HK-2 (cell line): ENCODE measurements at regions not wholly inside any gene's neighbourhood (a gene's known extent, or its start where the extent isn't known, plus 50 kb on each side); places are given as distances from the start of the nearest gene placed in this dataset.

Source experiments
- DNase-seq: peaks from one replicate; pipeline ENCODE4 v3.0.0-alpha.2; 2018; ENCODE audit not compliant: unreplicated experiment

DNA sequence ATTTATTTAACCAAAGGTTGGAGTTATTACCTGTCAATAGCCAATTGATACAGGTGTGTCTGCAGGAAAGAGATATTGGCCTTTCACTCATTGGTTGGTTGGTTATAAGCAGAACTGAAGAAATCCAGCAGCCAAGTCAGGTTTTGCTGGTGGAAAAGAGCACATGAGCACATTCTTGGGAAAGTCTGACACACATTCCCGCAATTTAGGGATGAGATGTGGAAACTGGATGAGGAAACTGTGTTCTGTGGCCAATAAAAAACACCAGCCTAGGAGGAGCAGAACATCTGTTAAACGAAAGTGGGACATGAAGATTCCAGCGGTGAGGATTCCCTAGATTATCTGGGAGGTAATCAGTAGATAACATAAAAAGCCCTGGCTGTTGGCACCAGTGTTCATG, 567.4 kb upstream of the CPEB2 start:
- no peak for DNase-seq

DNA sequence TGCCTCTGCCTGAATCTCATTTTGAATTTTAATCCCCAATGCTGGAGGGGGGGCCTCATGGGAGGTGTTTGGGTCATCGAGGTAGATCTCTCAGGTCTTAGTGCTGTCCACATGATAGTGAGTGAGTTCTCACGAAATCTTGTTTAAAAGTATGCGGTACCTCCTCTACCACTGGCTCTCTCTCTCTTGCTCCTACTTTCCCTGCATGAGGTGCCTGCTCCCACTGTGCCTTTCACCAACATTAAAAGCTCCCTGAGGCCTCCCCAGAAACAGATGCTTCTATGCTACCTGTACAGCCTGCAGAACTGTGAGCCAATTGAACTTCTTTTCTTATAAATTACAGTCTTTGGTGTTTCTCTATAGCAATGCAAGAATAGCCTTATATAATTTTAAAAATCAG, 560.7 kb upstream of the CPEB2 start:
- DNase-seq: no peak

DNA sequence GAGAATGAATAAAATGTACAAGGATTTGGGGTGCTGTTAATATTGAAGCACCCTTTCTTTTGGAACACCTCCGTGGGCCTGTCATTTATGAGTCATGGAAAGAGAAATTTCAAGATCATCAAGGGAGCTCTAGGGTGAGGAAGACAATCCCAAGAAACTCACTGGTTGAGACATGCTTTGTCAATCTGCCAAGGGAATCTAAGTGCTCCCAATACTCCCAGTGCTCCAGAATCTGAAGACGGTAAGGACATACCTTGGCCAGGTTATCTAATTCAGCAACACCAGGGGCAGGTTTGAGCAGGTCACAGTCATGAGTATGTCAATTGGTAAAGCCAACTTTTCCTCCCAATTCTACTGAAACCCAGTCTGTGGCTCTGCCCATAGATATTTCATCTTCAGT, 556.4 kb upstream of the CPEB2 start:
- no peak for DNase-seq

DNA sequence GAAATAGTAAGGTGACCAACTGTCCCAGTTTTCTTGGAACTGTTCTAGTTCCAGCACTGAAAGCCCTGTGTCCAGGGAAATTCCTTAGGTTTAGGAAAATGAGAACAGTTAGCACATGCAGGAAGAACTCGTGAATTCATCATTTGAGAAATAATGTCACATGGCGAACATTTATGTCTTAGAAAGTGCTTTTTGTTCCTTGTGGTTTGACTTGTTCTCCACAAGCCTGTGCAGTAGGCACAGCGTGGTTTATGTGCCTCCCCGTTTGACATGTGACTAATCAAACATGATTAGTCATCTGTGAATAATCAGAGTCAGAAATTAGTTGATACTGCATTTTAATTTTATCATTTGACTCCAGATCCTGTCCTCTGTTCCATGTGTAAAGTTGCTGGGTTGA, 556.0 kb upstream of the CPEB2 start:
- DNase-seq: no peak

DNA sequence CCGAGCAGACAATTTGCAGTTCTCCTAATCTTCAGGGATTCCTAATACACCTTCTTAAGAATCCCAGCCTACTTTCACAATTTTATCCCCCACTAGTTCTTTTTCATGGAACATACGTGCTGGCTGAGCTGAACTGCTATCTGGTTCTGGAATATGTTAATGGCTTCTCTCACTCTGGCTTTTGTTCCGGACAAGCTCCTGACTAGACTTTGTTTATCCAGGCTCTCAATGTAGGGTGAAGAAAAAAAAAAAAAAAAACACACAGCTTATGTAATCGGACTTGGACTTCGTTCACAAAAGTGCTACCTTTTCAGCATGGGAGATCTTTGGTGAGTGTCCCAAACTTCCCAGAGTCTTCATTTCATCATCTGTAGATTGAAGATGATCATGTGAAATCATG, 555.4 kb upstream of the CPEB2 start:
- no peak for DNase-seq

DNA sequence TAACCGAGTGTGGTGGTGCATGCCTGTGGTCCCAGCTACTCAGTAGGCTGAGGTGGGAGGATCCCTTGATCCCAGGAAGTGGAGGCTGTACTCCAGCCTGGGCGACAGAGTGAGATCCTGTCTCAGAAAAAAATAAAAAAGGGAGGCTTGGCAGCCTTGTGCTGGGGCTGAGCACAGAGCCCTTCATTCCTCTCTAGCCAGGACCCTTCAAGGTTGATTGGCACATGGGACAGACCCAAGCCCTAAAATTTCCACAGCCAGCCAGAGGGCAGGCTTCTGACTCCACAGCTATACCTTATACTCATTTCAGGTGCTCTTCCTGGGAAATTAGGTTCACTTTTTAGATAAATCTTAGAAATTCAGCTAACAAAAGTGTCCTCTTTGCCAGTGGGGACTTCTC, 553.0 kb upstream of the CPEB2 start:
- no peak for DNase-seq

DNA sequence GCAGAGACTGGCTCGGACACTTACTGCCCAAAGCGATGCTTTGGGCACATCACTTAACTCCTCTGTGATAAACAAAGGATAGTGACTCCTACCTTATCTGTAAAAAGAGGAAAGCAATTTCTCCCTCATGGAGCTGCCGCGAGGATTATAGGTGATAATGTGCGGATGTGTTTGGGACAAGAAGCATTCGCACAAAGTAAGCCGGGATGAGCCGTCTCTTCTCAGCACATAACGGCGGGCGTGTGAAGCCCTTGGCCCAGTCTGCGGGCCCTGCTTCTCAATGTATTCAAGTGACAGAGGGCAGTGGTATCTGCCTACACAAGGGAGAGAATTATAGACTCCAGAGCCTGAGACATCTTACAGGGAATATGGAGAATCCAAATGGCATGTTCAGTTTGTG, 550.3 kb upstream of the CPEB2 start:
- no peak for DNase-seq

DNA sequence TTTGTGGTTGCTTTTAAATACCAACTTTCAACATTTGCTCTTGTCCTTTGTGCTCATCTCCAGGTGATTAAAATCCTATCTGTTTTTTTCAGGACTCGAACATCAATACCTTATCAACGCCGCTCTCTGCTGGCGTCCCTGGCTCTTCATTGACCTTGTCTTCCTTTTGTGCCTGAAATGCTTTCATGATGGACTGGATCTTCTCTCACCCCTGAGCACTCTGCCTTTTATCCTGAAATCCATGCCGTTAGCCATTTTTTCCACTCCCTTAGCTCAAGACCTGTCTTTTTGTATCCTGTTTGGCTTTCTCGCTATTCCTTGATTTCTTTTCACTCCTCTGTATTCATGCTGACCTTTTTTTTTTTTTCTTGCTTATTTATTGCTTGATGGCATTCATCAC, 549.5 kb upstream of the CPEB2 start:
- no peak for DNase-seq

DNA sequence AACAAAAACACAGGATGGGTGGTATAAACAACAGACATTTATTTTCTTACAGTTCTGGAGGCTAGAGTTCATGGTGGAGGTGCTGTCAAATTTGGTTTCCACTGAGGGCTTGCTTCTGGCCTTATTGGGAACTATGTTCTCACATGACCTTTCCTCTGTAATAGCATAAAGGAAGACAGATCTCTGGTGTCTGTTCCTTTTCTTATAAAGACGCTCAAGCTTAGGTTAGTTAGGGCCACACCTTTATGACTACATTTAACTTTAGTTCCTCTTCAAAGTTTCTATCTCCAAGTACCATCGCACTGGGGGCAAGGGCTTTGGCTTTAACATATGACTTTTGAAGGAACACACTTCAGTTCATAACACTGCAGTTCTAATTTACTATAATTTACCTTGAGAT, 543.8 kb upstream of the CPEB2 start:
- DNase-seq: no peak

DNA sequence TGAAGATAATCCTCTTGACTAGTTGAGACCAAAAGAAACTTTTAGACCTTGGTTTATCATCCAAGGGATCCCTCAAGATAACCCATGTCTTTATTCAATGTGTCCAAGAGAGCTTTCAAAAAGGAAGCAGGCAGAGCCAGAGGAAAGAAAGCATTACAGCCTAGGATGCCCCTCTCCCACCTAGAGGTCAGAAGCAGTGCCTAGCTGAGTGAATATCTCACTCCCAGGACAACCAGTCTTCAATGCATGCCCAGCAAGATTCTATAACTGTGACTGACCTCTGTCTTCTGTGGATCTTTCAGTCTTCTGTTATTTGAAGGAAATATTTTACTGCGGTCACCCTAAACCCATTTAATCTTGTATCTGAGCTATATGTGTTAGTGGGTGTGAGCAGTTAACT, 537.2 kb upstream of the CPEB2 start:
- DNase-seq: no peak

DNA sequence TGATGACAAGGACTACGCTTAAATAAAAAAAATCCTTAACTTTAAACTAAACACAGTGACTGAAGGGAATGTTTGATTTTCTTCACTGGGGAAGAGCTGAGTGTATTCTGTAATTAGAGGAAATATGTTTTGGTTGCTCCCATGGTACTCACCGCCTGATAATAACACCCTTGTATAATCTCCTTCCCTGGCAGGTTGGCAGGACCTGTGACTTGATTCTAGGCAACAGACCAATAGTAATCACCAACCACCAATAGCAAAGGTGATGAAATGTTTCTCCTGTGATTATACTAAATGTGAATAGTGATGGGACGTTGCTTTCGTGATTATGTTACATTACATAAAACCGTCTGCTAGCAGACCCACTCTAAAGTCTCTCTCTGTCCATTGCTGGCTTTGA, 536.8 kb upstream of the CPEB2 start:
- no peak for DNase-seq

DNA sequence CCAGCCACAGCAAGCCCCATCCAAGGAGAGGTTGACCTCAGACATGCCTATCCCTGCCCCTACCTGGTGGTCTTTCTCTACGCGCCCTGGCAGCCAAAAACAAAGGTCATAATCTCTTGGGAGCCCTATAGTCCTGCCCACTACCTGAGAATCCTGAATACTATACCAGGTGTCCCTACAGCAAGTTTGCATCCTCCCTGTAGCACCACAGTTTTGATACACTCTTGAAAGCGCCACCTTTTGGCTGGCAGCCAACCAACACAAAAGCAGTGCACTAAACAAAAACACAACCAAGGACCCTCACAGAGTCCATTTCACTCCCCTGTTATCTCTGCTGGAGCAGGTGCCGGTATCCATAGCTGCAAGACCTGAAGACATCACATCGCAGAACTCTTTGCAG, 523.8 kb upstream of the CPEB2 start:
- no peak for DNase-seq

DNA sequence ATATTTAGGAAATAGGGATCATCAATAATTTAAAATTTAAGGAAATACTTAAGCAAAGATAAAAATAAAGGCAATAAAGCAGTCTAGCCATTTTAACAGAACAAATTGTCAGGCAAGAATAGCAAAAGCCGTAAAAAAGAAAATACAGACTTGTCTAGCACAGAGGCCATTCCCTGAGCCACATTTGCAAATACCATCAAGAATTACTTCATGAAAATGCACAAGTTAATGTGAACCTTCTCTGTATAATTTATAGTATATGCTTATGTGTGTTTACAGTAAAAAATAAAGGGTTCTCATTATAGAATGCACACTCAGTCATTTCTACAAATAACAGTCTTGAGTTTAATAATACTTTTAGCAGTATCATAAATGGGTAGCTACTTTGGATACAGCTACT, 505.9 kb upstream of the CPEB2 start:
- no peak for DNase-seq

DNA sequence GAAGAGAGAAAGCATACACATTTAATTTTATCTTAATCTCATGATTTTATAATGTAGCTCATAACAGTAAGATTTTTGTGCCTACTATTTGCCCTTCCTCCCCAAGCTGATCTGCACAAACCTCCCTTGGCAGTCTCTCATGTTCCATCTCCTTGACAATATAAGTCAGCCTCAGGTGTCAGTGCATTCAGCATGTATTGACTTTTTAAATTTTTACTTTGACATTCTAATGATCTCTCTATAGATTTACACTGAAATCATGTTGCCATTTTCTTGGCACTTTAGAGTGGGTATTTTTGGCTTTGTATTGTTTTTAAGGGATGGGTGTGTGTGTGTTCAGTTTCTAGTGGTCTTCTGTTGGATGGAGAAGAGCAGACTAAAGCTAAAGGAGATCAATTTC, 505.3 kb upstream of the CPEB2 start:
- no peak for DNase-seq

DNA sequence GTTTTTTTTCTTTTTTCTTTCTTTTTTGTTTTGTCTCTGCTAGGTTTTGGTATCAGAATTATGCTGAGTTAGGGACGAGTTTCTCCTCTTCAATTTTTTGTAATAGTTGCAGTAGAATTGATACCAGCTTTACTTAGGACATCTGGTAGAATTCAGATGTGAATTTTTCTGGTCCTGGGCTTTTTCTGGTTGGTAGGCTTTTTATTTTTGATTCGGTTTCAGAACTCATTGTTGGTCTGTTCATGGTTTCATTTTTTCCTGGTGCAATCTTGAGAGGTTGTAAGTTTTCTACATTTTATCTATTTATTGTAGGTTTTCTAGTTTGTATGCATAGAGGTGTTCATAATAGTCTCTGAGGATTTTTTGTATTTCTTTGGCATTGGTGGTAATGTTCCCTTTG, 498.1 kb upstream of the CPEB2 start:
- no peak for DNase-seq

DNA sequence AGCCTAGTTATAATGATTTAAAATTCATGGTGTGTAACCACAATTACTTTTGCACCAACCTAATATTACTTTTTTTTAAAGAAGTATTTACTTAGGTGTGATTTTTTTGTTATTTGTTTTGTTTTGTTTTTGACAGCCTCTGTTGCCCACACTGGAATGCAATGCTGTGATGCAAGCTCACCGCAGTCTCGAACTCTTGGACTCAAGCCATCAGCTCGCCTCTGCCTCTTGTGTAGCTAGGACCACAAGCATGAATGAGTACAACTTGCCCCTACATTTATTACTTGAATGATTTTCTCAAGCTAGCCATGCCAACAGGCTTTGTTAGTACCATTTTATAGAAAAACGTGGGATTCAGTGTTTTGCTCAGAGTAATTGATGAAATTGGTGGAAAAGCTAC, 488.8 kb upstream of the CPEB2 start:
- DNase-seq: no peak

DNA sequence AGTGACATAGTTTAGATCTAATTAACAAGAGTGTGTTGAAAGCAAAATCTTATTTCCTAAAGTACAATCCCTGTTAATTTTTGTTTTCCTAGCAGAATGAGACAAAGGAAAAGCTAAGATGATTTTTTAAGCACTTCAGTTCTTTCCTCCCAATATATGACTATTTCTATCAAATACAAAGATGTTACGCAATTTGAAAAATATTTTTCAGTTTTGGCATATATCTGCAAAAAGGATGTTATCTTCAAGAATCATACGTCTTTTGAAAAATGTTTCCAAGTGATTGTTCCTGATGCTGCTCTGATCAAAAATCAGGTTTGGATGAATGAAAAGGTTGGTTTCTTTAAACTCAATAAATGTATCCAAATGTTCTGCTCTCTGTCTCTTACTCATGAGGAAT, 486.7 kb upstream of the CPEB2 start:
- DNase-seq: no peak

DNA sequence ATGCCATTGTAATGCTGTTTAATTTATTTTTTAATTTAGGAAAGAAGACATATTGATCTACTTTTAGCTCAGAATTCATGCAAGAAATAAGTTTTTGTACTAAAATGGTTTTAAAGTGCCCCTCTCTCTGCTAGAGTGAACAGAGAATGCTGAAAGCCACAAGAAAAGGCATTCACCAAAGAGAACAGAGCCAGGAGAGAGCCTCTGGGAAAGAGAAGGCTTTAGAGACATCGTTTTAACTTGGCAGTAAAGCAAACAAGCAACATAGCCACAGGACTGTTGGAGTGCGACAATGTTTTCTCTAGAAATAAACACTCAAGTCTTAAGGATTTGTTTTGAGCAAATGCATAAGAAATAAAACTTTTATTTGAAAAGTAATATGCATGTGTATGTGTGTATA, 484.1 kb upstream of the CPEB2 start:
- DNase-seq: no peak

DNA sequence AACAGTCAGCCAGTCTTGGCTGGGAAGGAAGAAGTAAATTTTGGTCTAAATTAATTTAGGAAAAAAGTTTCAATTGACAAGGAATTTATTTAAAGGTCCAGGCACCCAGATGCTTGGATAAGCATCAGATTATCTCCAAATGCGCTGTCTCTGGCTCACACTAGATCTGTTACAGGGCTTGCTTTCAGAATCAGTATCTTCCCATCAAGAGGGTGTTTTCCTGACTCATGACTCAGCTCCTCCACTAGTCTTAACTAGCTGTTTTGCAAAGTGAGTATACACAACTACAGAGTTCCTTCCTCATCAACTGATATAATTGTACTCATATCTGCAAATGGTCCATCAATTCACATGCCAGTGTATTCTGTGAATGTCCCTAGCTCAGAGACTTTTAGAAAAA, 482.1 kb upstream of the CPEB2 start:
- no peak for DNase-seq

DNA sequence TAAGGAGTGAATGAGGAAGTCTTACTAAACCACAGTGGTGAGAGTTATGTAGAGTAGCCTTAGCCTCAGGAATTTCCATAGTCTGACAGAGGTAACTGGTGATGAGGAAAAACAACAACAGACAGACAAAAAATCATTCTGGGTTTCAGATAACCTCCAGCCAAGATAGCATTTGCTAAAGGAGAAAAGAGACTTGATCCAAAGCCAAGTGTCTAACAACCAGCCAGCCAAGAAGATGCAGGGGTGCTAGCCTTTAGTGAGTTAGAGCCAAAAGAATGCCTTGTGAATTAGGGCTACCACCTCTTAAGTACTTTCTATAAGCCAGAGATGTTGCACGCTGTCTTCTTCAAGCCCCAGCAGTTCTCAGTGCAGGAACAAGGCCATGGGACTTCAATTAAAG, 478.0 kb upstream of the CPEB2 start:
- DNase-seq: no peak

DNA sequence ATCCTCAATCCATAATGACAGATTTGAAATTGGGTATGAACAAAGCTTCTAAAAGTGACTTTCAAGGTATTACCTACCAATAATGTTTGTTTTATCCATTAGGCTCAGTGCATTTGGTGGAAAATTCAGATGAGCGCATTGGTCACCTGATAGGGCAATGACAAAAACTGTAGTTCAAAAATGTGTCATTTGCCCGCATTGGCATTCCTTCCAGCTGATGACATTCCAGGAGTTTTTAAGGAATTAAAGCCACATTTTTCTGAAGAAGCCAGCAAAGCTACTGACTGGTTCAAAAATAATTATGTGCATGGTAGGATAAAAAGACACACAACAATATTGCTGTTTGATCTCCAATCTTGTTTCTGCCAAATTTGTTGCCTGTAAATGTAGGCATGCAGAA, 473.4 kb upstream of the CPEB2 start:
- DNase-seq: no peak

DNA sequence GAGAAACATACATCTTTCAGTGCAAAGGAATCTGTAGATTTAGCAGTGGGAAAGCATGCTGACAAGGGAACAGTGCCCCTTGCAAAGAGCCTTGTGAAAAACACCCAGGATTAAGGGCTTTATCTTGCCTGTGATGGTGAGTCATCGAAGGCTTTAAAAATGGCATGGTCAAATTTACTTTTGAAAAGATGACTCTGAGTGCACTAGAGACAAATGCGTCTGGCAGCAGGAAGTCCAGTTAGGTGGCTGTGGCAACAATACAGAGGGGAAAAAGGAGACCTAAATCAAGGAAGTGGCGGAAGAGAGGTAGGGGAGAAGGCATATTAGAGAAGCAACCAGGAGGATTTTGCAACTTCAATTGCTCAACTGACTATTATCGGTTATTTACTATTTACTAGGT, 472.6 kb upstream of the CPEB2 start:
- no peak for DNase-seq

DNA sequence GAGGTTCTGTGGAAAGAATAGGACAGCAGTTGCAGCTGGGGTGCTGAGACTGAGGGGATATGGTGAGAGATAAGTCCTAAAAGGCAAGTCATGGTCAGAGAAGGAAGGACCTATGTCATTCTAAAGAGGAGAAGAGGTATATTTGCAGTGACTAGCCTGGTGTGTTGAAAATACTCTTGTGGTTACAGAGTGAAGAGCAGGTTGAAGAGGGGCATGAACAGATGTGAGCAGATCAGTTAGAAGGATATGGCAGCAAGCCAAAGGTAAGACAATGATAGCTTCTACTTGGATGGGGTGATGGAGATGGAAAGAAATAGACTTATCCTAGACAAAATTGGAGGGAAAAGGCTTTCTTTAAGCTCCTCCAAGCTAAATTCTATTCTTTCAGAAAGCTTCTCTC, 469.8 kb upstream of the CPEB2 start:
- no peak for DNase-seq

DNA sequence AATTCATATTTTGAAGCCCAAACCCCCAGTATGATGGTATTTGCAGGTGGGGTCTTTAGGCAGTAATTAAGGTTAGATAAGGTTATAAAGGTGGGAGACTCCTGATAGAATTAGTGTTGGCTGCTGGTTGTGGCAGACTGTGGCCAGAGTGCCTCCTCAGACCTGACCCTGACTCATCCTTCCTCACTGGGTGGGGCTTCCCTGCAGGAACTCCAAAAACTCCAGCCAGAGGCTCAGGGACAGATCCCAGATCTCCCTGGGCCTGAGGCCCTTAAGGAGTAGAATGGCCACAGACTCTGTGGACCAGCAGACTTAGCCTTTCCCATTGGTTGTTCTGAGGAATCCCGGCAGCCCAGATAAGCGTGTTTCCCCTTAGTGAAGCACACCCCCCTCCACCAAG, 463.0 kb upstream of the CPEB2 start:
- no peak for DNase-seq

DNA sequence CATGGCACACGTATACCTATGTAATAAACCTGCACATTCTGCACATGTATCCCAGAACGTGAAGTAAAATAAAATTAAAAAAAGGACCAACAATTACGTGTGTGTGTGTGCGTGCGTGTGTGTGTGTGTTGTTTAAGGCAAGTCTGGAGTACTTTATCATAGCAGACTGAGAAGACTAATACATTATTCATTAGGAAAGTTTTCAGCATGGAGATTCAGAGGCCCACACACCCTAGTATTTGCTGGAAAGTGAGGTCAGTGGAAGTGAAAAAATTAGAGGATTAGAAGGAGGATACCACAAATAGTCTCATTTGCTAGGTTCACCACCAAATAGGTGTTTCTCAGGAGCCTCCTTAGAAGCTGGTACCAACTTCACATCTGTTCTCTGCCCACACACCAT, 457.1 kb upstream of the CPEB2 start:
- no peak for DNase-seq
